Mucosa of descending colon (tissue), 3 donors: ENCODE measurements at regions not wholly inside any gene's neighbourhood (a gene's known extent, or its start where the extent isn't known, plus 50 kb on each side); places are given as distances from the start of the nearest gene placed in this dataset.

Experiments
- ATAC-seq: fragments of 200-7000 bp; cut with Tn5 transposase; one replicate; pipeline ENCODE4 v1.9.1; 2020; ENCODE audit warnings: mild to moderate bottlenecking, moderate library complexity
- DNase-seq, 3 donors: peaks; one replicate each; pipeline ENCODE4 v3.0.0-alpha.2; 2020
- H3K36me3 ChIP-seq: fragments of 200-600 bp; one replicate; pipeline ENCODE4 v1.8.0; 2021; ENCODE audit warnings: low read depth, mild to moderate bottlenecking
- H3K4me1 ChIP-seq: fragments of 200-600 bp; one replicate; pipeline ENCODE4 v1.8.0; 2021; ENCODE audit warnings: low read depth, mild to moderate bottlenecking
- H3K4me3 ChIP-seq: fragments of 200-600 bp; one replicate; pipeline ENCODE4 v1.8.0; 2021; ENCODE audit warnings: mild to moderate bottlenecking
- H3K9me3 ChIP-seq: fragments of 200-600 bp; one replicate; pipeline ENCODE4 v1.8.0; 2021; ENCODE audit warnings: mild to moderate bottlenecking
- intact Hi-C, 2 donors: fragments of 100-400 bp; cut with DNase I in 1 of 2; cut with micrococcal nuclease in 1 of 2; formaldehyde crosslinking; loops; one replicate each; pipeline versions ENCODE4 v1.11.0 to v1.11.1; 2022; cut with DNase I, micrococcal nuclease
- TF ChIP-seq, protein P1 (sequence below): fragments of 200-600 bp; IDR thresholded peaks from one replicate; pipeline ENCODE4 v1.8.0; 2022; ENCODE audit warnings: antibody characterized with exemption, mild to moderate bottlenecking
- donor health status: DM: no; HTN: no; CAD: no; lungs with moderate emphysema.
- donor health status: DM: no; HTN: no; CAD: no.
- donor health status: DM: no; HTN: yes; CAD: no.

DNA sequence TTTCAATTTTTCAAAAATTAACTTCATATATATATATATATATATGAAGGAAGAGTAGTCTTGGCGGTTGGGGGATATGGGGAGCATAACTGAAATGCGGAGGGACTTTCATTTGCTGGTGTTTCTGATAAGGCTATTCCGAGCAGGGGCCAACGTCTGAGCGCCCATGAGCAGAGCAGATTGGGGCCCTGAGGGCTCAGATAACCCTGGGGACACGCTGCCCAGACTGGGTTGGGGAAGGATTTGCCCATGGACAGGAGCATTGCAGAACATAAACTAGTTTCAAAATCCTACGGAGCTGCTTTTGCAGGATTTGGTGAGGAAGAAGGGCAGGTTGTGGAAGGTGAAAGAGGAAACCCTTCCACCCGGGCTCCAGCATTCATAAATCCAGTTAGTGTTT lies 240.2 kb downstream of the IRX1 start:
- intact Hi-C loops = no loop called here
- ATAC-seq (no peak), DNase-seq (no peak)
- H3K36me3 ChIP-seq = no peaks in the 10 kb centered on the region
- TF ChIP-seq, protein P1, sequence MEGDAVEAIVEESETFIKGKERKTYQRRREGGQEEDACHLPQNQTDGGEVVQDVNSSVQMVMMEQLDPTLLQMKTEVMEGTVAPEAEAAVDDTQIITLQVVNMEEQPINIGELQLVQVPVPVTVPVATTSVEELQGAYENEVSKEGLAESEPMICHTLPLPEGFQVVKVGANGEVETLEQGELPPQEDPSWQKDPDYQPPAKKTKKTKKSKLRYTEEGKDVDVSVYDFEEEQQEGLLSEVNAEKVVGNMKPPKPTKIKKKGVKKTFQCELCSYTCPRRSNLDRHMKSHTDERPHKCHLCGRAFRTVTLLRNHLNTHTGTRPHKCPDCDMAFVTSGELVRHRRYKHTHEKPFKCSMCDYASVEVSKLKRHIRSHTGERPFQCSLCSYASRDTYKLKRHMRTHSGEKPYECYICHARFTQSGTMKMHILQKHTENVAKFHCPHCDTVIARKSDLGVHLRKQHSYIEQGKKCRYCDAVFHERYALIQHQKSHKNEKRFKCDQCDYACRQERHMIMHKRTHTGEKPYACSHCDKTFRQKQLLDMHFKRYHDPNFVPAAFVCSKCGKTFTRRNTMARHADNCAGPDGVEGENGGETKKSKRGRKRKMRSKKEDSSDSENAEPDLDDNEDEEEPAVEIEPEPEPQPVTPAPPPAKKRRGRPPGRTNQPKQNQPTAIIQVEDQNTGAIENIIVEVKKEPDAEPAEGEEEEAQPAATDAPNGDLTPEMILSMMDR = no peak
- H3K4me3 ChIP-seq = no peak overlapping the region
- peaks cover 16% of the 10 kb centered on the region for H3K9me3 ChIP-seq
- no peaks in the 10 kb centered on the region for H3K4me1 ChIP-seq

DNA sequence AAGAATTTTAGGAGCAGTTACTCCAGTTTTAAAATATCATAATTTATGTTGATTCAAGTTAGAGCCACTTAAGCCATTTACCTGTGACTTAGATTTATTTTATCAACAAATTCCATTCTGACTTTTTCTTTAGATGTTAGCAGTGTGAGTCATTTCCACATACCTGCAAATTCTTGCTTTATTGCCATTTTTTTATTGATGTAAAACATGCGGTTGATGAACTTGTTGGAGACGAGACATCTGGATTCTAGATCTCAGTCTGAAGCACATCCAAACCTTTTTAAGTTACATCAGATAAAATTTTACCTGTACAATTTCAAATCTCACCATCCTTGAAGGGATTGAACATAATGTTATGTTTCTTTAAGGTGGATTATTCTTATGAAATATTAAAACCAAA lies 240.9 kb downstream of the IRX1 start:
- intact Hi-C loops = no loop called here
- no peak for ATAC-seq
- H3K4me3 ChIP-seq = no peak overlapping the region
- H3K9me3 ChIP-seq = peaks cover 12% of the 10 kb centered on the region
- TF ChIP-seq, protein P1 = no peak
- no peaks in the 10 kb centered on the region for H3K36me3 ChIP-seq
- H3K4me1 ChIP-seq = no peaks in the 10 kb centered on the region
- no peak for DNase-seq

DNA sequence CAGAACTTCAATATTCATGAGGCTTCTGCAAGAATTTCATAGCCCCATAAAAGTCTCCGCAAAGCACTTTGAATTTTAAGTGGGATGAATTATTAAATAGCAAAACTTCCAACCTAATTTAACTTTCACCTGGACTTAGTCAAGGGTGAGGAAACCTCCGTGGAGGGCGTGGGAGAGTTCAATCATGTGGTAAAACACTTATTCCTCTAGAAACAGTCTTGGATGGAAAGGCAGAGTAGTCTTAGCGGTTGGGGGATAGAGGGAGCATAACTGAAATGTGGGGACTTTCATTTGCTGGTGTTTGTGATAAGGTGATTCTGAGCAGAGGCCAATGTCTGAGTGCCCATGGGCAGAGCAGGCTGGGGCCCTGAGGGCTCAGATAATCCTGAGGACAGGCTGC lies 241.9 kb downstream of the IRX1 start:
- H3K4me1 ChIP-seq = no peaks in the 10 kb centered on the region
- intact Hi-C loops = no loop called here
- H3K36me3 ChIP-seq = no peaks in the 10 kb centered on the region
- ATAC-seq = no peak
- H3K9me3 ChIP-seq = peaks cover 12% of the 10 kb centered on the region
- no peak for DNase-seq
- TF ChIP-seq, protein P1 = no peak
- no peak overlapping the region for H3K4me3 ChIP-seq

DNA sequence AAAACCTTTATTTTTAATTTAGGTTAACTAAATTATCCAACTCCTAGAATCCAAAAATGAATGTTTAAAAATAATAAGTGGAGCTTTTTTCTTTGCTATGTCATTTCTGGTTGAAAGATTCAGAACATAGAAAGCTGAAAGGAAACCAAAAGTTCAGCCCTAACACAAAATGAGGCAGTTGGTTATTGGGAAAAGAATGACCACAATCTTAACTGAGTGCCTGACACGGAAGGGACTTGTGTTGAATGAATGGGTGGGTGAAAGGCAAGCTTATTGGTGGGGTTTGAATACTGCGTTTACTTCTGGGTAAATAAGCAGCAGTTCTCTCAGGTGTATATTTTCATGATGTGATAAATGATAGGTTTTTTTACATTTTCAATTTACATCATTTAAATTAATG lies 243.5 kb downstream of the IRX1 start:
- DNase-seq (no peak), ATAC-seq (no peak)
- intact Hi-C loops = no loop called here
- no peak overlapping the region for H3K4me3 ChIP-seq
- H3K4me1 ChIP-seq = no peaks in the 10 kb centered on the region
- H3K9me3 ChIP-seq = peaks cover 13% of the 10 kb centered on the region
- TF ChIP-seq, protein P1 = no peak
- H3K36me3 ChIP-seq = no peaks in the 10 kb centered on the region

DNA sequence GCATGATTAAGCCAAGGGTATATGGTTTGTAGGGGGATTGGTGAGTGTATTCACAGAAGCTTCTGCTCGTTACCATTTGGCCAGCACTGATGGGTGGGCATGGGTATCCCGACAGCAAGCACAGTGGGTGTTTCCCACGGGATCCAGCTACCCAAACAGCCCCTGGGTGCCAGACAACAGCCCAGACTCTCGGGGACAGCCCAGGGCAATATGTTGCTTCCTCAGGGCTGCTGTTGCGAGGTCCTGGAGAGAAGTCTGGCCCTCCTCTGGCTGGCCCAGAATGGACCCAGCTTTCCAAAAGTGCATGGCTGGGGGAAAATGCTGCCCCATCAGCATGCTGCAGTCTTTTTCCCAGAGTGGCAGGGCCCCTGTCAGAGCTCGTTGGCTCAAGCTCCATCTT lies 247.0 kb downstream of the IRX1 start:
- Histone ChIP-seq H3K4me1 (no peaks in the 10 kb centered on the region), H3K4me3 (no peak overlapping the region), H3K9me3 (peaks cover 18% of the 10 kb centered on the region), H3K36me3 (no peaks in the 10 kb centered on the region)
- intact Hi-C loops = no loop called here
- TF ChIP-seq, protein P1 = no peak
- ATAC-seq (no peak), DNase-seq (no peak)

DNA sequence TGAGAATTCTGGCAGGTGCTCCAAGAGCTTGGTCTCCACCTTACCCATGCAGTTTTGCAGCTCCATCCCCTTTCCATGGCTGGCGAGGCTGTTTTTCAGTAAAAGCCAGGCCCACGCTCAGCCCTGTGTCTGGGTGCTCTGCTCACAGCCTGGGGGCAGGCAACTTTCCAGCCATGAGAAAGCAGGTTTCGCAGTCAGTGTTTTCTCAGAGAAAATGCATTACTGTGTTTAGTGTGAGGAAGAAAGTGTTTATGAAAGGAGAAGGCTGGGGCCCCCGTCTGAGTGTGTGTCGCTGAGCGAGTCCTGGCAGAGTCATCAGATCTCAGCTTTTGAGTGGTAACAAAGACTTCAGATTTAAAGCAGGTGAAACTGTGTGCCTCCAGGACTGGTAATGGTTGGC lies 248.1 kb downstream of the IRX1 start:
- peaks cover 15% of the 10 kb centered on the region for H3K9me3 ChIP-seq
- H3K36me3 ChIP-seq = no peaks in the 10 kb centered on the region
- TF ChIP-seq, protein P1 = no peak
- DNase-seq = no peak
- intact Hi-C loops = no loop called here
- H3K4me1 ChIP-seq = no peaks in the 10 kb centered on the region
- no peak overlapping the region for H3K4me3 ChIP-seq
- ATAC-seq = no peak
